GM12873 (cell line): ENCODE measurements at regions not wholly inside any gene's neighbourhood (a gene's known extent, or its start where the extent isn't known, plus 50 kb on each side); places are given as distances from the start of the nearest gene placed in this dataset.

Experiments used
- TF ChIP-seq, protein P1 (sequence below): IDR thresholded peaks from 2 replicates; pipeline ENCODE4 v1.5.1; 2012; ENCODE audit warnings: low read depth, mild to moderate bottlenecking, moderate library complexity, low read length, control low read depth; ENCODE audit not compliant: insufficient read depth; ENCODE audit errors: missing control alignments

DNA sequence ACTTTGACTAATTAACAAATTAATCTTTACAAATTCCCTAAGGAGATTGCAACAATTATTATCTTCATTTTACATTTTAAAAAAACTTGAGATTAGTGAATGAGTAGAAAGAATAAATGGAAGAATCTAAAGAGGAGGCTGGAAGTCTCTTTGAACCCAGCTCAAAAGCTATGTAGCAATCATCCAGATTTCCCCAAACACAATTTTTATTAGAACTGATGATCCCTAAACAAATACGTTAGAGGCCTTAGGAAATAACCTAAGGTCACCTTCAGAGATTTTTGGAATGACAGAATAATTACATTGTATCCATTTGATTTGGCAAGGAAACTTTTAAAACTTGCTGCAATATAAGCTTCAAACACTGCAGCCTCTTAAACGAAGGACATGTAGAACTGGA lies 242.4 kb upstream of the LYPLAL1 start:
- TF ChIP-seq, protein P1, sequence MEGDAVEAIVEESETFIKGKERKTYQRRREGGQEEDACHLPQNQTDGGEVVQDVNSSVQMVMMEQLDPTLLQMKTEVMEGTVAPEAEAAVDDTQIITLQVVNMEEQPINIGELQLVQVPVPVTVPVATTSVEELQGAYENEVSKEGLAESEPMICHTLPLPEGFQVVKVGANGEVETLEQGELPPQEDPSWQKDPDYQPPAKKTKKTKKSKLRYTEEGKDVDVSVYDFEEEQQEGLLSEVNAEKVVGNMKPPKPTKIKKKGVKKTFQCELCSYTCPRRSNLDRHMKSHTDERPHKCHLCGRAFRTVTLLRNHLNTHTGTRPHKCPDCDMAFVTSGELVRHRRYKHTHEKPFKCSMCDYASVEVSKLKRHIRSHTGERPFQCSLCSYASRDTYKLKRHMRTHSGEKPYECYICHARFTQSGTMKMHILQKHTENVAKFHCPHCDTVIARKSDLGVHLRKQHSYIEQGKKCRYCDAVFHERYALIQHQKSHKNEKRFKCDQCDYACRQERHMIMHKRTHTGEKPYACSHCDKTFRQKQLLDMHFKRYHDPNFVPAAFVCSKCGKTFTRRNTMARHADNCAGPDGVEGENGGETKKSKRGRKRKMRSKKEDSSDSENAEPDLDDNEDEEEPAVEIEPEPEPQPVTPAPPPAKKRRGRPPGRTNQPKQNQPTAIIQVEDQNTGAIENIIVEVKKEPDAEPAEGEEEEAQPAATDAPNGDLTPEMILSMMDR, result no peak

DNA sequence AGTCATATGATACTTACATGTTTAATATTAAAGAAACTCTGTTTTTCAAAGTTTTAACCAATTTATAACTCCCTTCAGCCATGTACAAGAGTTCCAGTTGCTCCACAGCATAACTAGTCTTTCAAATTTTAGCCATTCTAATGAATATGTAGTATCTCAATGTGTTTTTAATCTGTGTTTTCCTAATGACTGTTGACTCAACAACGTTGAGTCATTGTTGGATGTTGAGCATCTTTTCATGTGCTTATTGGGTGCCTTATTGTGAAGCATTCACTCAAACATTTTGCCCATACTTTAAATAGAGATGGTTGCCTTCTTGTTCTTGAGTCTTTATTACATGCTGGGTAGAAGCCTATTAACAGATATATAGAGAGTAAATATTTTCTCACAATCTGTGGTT lies 240.2 kb upstream of the LYPLAL1 start:
- TF ChIP-seq, protein P1, result no peak

DNA sequence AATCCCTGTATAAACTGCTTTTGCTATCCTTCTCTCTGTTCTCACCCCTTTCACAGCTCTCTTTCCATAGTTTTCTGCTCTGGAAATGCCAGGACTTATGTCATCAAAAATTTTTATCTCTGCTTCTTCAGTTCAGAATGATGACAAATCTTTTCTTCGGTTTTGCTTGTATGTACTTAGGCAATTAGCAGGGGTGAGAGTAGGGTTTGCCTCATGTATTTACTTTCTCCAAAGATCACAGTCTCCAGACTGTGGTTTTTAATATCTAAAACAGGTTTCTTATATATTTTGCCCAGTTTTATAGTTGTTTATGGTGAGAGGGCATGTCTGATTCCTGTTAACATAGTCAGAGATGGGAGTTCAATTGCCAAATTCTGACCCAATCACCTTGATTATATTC lies 235.4 kb upstream of the LYPLAL1 start:
- TF ChIP-seq, protein P1, result no peak

DNA sequence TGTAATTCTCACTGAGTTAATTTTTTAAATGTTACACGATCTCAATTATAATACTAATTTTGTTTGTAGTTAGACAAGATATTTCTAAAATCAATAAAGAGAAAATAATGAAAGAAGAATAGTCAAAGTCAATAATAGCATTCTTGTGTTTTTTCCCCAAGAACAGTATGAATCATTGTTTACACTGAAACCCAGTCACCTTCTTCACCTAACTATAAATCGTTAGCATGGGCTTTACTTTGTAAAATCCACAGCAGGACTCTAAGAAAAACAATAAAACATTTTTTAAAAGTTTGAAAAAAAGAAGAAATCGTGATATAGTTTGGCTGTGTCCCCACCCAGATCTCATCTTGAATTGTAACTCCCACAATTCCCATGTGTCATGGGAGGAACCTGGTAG lies 234.6 kb upstream of the LYPLAL1 start:
- TF ChIP-seq, protein P1, result no peak

DNA sequence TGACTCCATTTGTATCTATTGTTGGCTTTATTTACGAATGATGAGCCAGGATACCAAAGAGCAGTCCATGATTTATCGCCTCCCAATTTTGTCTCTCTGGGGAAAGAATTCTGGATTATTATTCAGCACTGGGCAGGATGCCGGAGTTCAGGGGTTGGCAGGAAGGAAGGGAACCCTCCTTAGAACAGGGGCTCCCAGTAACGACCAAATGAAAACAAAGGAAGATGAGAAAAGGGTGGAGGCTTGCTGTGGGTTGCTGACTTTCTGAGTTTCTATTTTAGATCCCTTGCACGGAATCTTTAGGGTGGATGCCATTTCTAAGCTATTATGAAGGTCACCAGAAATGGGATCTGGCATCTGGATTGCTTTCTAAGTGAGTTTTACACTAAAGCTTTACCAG lies 231.2 kb upstream of the LYPLAL1 start:
- TF ChIP-seq, protein P1, result no peak

DNA sequence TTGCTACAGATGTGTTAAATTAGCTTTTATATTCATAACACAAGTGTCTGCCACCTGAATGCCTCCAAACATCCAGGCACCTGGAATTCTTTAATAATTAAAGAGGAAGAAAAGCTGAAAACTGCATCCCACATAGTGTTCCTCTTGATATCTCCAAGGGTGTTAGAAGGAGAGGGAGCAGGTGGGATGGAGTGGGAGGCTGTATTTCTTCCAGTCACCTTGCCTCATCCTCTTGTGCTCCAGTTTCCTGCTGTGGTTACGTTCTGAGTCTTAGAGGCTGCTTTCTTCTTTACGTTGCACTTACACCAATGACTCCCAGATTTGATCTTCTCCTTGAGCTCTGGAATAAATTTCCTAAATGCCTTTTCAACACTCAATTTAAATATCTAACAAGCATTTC lies 230.3 kb upstream of the LYPLAL1 start:
- TF ChIP-seq, protein P1, result no peak

DNA sequence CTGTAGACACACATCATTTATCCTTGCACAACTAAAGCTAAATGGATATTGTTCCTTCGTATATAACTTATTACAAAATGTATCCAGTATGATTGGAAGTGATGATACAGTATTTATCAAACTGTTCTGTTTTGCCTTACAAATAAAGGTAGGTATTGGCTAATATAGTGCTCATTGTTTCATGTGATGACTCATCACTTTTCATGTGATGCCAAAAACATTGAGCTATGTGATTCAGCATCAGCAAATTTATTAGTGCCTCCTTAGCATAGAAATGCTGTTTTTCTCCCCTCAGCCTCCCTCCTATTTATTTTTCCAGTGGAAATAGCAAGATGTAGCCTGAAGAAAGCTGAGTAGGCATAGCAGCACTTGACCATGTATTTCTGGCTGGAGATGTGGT lies 228.6 kb upstream of the LYPLAL1 start:
- TF ChIP-seq, protein P1, result no peak
